HG03354 (cell line): ENCODE measurements at regions not wholly inside any gene's neighbourhood (a gene's known extent, or its start where the extent isn't known, plus 50 kb on each side); places are given as distances from the start of the nearest gene placed in this dataset.
"Not testable (repeated sequence)": the region's sequence is repeated elsewhere in the genome, so short reads cannot be mapped to it uniquely, and the experiment has no call there.

Experiments
- ATAC-seq: cut with Tn5 transposase; IDR thresholded peaks from one replicate; pipeline ENCODE4 v1.9.1; 2021; ENCODE audit warnings: mild to moderate bottlenecking; ENCODE audit not compliant: unreplicated experiment, poor library complexity, severe bottlenecking

GRCh38 chr22:47409539-47410275 lies 647.3 kb downstream of the TBC1D22A start:
- ATAC-seq, result no peak

GRCh38 chr22:47408409-47408808 lies 646.0 kb downstream of the TBC1D22A start:
- no peak for ATAC-seq

GRCh38 chr22:47407461-47408025 lies 645.1 kb downstream of the TBC1D22A start:
- ATAC-seq, result no peak

- no peak for ATAC-seq
These were observed 644.4 kb downstream of the TBC1D22A start for GRCh38 chr22:47406896-47407295.

GRCh38 chr22:47406180-47406834 lies 643.9 kb downstream of the TBC1D22A start:
- ATAC-seq, result no peak

GRCh38 chr22:47405222-47405621 lies 642.8 kb downstream of the TBC1D22A start:
- ATAC-seq, result not testable (repeated sequence)

GRCh38 chr22:47402876-47403525 lies 640.6 kb downstream of the TBC1D22A start:
- no peak for ATAC-seq

GRCh38 chr22:47401976-47402770 lies 639.7 kb downstream of the TBC1D22A start:
- no peak for ATAC-seq

- ATAC-seq, result no peak
These were observed 639.1 kb downstream of the TBC1D22A start for GRCh38 chr22:47401592-47401898.

GRCh38 chr22:47400701-47401591 lies 638.5 kb downstream of the TBC1D22A start:
- no peak for ATAC-seq

- ATAC-seq, result not testable (repeated sequence)
These were observed 637.7 kb downstream of the TBC1D22A start for GRCh38 chr22:47400131-47400530.

- no peak for ATAC-seq
These were observed 636.7 kb downstream of the TBC1D22A start for GRCh38 chr22:47398921-47399790.

GRCh38 chr22:47398491-47398890 lies 636.0 kb downstream of the TBC1D22A start:
- ATAC-seq, result no peak

GRCh38 chr22:47397673-47398072 lies 635.2 kb downstream of the TBC1D22A start:
- no peak for ATAC-seq

- ATAC-seq, result no peak
These were observed 634.1 kb downstream of the TBC1D22A start for GRCh38 chr22:47396515-47396914.

- ATAC-seq, result no peak
These were observed 633.7 kb downstream of the TBC1D22A start for GRCh38 chr22:47396105-47396504.

- no peak for ATAC-seq
These were observed 633.0 kb downstream of the TBC1D22A start for GRCh38 chr22:47395481-47395880.
